ENCODE measurements at regions not wholly inside any gene's neighbourhood (a gene's known extent, or its start where the extent isn't known, plus 50 kb on each side); places are given as distances from the start of the nearest gene placed in this dataset.
"Not testable (repeated sequence)": the region's sequence is repeated elsewhere in the genome, so short reads cannot be mapped to it uniquely, and the experiment has no call there.

DNA sequence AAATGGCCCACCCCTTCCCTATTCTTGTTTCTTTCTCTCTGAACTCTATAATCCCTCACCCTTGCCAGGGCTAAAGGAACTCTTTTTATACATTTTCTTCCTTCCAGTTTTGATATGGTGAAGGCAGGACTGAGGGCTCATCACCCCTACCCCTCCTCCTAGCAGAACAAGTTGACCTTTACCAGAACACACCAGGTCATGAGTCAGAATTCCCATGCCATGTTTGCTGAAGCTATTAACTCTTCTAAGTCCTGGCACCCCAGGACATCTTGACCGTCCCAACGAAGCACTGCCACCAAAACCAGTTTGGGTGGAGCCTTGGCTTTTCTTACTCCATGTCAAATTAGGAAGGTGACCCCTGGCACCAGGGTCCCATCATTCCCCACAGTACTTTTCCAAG, 57.5 kb upstream of the DYNLT3 start:
- no peak for DNase-seq

DNA sequence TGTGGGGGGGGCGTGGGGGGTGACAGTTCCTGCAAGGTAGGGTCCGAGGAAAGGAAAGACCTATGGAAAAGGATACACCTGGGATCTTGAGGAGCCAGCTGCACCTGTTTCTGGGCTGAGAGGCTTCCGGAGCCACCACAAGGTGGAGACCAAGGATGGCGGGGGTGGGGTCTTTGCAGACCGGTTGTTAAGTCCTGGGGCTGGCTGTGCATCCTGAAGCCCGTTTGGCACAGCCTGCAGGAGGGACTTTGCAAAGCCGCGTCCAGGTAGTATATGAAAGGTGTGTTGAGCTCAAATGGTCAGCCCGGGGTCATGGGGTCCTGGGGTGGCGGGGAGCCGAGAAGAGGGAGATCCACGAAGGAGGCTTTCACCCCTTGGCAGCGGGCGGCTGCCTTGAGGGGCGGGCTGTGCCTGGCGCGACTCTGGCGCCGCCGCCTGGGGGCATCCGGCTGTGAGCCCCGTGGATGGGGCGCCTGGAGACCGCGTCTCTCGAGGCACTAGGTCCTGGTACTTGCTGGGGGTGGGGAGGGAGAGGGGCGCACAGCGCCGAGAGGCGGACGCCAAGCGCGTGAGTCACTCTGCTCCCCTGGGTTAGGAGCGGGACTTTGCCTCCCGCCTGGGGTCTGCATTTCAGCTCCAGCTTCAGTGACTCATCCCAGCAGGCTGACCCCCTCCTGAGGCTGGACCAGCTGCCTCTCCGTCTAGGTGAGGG, 58.2 kb upstream of the DYNLT3 start:
- peak; percentile 32 for DNase-seq

DNA sequence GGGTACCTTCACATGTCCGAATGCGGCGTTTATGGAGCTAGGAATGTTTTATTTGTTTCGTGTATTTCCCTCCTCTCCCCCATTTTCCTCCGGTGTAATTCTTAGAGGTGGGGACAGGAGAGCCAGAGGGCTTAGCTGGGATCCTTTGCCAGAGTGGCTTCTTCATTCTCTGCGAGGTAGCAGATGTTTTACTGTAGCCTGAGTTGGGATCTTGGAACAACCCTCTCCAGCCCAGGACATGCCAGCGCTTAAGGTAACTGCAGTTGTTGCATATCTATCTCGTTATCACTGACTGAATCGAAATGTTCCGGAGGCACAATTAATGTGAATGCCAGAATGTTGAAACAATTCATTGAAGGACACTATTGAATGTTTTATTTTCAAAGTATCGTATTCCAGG, 59.0 kb upstream of the DYNLT3 start:
- DNase-seq: no peak

DNA sequence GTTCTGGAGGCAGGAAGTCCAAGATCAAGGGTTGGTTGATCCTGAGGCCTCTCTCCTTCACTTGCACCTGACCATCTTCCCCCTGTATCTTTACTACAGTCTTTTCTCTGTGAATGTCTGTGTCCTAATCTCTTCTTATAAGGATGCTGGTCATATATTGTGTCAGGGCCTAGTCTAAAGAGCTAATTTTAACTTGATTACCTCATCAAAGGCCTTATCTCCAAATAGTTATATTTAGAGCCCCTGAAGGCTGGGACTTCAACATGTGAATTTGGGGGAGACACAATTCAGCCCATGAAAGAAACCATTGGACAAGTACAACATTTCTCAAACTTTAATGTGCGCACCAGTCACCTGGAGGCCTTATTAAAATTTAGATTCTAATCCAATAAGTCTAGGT, 62.8 kb upstream of the DYNLT3 start:
- DNase-seq: no peak

DNA sequence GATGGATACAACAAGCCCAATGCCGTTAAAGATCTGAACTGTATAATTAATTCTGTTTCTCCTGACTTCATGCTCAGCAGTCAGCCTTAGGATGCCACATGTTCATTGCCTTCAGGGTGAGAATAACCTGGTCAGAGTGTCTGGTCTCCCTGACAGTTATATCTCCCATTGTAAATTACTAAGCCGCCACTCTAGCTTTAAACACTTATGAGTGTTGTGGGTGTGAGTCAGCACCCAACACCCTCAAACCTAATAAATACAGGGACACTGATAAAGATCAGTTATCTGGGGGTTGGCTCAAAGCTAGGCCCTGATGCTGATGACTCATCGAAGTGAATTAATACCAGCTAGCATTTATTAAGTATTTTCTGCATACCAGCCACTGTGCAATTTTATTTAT, 64.9 kb upstream of the DYNLT3 start:
- no peak for DNase-seq

DNA sequence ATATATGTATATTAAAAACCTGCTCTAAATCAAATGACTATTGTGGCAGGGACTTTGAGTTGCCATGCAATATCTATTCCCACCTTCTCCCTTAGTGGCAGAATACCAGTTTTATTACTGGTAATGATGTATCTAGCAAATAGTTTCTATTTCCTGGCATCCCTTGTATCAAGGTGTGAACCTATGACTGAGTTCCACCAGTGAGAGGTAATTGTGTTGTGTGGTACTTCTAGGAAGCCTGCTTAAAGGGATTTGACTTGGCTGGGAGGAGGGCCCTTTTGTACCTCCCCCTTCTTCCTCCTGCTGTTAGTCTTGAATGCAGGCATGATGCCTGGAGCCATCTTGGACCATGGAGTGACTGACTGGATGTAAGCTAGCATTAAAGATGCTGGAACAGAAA, 65.4 kb upstream of the DYNLT3 start:
- no peak for DNase-seq

DNA sequence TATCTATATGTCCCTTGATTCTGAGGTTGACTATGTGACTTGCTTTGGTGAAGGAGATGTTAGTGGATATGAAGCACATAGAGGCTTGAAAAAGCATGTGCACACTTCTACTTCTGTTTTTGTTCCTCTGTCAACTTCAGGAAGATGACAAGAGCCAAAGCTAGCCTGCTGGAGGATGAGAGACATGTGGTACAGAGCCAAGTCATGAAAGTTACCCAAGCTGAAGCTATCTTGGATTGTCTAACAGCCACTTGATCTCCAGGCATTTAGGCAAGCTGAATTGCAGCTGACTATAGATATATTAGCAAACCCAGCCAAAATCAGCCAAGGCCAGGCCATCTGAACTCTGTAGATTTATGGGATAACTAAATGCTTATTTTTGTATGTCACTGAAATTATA, 70.8 kb upstream of the DYNLT3 start:
- DNase-seq: peak; percentile 7

DNA sequence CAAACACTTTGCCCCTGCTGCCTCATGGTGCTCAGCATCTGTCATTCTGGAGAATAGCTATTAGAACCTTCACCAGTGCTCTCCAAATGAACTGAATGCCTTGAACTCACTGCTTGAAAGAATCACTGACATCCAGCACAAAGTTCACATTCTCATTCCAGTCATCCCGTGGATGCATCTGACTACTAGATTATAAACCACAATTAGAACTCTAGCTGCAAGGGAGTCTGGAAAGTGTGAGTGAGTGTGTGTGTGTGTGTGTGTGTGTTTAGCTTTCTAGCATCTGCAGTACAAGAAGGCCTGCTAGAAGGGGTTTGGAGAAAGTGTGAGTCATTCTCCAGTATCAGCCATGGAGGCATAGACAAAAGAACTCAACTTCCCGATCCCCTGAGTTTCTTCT, 71.3 kb upstream of the DYNLT3 start:
- DNase-seq: no peak

DNA sequence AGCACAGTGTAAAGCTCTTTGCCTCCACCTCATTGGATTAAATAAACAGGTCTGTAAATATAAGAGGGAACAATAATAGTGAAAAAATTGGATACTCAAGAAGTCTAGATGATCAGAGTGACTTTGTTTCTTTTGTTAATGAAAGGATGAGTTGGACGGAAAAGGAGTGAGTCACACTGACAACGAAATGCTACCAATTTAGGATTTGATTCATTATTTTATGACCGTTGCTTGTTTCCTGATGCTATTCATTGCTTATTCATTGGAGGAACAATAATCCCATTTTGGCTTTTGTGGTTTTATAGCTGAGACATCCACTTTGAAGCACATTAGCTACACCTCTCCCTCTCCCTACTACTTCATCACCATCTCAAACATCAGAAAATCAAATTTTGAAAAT, 74.4 kb upstream of the DYNLT3 start:
- no peak for DNase-seq

DNA sequence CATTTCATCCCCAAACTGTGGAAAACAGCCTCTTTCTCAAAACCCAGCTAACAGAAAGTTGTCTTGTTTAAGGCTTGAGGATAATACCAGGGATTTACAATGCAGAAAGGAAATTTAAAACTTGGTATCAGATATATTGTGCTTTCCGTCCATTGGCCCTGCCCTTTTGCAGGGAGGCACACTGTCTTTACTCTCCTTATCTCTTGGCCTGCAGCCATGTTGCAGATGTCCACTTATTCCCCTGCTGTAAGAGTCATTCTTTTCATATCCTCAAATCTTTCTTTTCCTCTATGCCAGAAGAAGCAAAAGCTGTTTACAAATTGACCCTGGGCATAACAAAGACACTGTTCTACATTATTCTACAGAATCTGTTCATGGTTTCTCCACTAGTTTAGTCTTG, 75.6 kb upstream of the DYNLT3 start:
- DNase-seq: no peak

DNA sequence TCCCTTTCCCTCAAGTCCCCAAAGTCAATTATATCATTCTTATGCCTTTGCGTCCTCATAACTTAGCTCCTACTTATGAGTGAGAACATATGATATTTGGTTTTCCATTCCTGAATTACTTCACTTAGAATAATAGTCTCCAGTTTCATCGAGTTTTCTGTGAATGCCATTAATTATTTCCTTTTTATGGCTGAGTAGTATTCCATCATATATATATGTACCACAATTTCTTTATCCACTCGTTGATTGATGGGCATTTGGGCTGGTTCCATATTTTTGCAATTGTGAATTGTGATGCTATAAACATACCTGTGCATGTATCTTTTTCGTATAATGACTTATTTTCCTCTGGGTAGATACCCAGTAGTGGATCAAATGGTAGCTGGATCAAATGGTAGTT, 78.4 kb upstream of the DYNLT3 start:
- not testable (repeated sequence) for DNase-seq

DNA sequence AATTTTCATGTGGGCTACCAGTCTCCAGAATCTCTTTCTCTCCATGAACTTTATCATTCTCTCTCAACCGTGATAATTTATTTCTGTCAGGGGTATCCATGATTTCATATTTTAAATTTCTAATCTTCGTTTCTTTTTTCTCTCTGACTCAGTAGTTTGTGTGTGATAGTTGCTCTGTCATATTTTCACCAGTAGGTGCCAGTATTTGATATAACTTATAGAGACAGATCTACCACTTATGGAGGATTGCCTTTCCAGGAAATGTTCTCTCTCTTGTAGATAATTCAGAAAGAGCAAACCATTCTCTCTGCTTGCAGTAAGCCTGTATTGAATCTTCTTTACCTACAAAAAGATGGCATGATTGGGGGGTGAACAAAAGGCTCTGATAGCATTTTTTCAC, 79.3 kb upstream of the DYNLT3 start:
- DNase-seq: peak; percentile 30

DNA sequence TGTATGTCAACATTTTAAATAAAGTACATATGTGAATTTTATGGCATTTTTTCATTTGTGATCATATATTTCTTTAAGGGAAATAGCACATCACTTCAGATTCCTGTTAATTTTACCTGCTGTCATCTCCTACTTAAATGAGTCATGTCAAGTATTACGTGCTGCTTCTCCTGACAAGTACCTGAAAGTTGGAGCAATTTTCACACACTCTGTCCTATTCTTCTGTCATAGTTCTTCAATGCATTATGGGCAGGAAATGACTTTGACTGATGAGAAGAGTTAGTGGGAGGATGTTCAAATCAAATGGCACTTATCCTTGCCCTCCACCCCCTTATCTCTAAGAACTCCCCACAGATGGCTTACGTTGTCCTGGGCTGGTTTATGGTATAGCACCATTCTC, 64.2 kb upstream of the SYTL5 start:
- DNase-seq: no peak

DNA sequence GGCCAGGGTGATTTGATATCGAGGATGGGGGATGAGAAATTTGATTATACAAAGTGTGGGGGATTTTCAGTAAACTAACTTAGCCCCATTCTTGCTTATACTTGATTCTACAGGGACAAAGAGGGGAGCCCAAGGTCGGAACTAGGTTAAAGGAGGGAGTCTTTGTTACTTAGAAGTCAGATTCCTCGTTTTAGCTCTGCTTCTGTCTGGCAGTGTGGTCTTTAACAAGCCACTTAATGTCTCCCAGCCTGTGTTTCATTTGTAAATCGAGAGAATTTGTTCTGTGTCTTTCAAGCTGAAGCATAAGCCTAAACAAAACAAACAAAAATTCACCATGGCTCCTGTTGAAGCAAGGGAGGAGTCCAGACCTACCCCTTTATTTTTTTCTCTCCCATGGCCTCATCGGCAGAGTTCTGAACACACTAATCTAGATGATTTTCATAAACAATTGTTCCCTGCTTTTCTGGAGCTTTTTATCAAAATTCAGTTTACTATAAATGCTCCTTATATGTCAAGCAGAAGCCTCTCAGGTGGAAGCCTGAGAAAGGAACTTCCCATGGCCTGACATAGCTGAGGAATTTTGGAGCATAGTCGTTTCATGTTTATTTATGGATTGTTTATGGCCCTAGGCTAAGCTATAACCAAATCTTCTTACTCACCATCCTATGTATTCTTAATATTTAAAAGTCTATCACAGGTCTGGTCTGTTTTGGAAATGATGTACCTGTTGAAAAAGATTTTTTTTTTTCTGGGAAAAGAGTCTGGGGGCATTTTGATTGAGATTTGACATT, 62.6 kb upstream of the SYTL5 start:
- no peak for DNase-seq

DNA sequence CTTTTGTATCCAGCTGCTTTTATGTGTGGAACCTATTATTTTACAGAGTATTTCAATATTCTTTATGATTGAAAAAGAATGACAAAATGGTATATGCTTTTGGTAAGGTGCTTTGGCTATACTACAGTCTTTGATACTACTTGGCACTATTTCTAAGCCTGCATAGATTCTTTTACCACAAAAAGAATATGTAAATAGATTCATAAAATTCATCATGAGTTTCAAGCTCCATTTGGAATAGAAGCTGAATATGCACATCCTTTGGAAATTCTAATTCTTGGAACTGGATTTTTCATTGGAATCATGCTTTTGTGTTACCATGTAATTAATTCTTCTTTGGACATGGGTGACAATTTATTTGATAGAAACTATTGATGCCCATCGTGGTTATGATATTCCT, 60.2 kb upstream of the SYTL5 start:
- DNase-seq: no peak

DNA sequence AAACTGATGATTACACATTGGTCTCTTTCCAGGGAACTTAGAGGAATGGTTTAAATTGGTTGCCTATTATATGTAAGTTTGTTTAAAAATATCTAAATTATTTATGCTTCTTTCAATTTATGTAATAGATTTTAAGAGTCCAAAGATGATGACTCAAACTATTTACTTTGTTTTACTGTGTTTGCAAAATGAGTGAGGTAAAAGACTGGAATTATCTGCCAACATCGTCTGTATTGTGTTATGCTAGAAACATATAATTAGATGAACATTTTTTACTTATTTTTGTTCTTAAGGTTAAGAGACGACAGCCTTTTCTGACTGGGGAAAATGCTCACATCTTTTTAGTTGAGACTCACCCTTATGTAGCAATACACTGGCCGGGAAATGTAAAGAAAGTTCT, 51.1 kb upstream of the SYTL5 start:
- DNase-seq: no peak

DNA sequence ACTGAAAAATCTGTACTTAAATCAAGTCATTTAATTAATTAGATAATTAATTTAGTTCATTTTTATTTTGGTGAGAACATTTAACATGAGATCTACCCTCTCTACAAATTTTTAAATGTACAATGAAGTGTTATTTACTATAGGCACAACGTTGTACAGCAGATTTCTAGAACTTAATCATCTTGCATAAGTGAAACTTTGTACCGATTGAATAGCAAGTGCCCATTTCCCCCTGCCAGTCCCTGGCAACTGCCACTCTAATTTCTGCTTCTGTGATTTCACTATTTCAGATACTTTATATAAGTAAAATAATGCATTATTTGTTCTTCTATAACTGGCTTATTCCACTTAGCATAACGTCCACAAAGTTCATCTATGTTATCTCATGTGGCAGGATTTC, 50.1 kb upstream of the SYTL5 start:
- no peak for DNase-seq
